Panc1 (cell line): ENCODE measurements at regions not wholly inside any gene's neighbourhood (a gene's known extent, or its start where the extent isn't known, plus 50 kb on each side); places are given as distances from the start of the nearest gene placed in this dataset.

Source experiments
- ATAC-seq: fragments of 200-7000 bp; cut with Tn5 transposase; 2 replicates; pipeline ENCODE4 v1.9.1; 2020; ENCODE audit warnings: mild to moderate bottlenecking, moderate library complexity
- BruUV-seq: library from RNA; stranded (reverse); fragments of 400-500 nt; replicated peaks from 2 replicates; lab custom pipeline; 2021; lab: Mats Ljungman, UMichigan
- CTCF ChIA-PET: fragments of 300-600 bp; sonication (Branson Sonifier 250); formaldehyde crosslinking; loops from one replicate; lab custom pipeline; 2022; ENCODE audit warnings: antibody characterized with exemption; lab: Charles Lee
- POLR2A ChIA-PET: fragments of 300-600 bp; sonication (Branson Sonifier 250); formaldehyde crosslinking; loops from one replicate; lab custom pipeline; 2022; ENCODE audit warnings: antibody characterized with exemption; lab: Charles Lee
- DNase-seq: peaks from one replicate; pipeline ENCODE4 v3.0.0-alpha.2; 2010; ENCODE audit warnings: low read depth, low spot score
- H3K27ac ChIP-seq: 2 replicates; pipeline ENCODE4 v1.5.1; 2011; ENCODE audit warnings: mild to moderate bottlenecking, low read length, inconsistent platforms
- H3K27me3 ChIP-seq: fragments of 200-500 bp; sonication (Bioruptor generic); 2 replicates; pipeline ENCODE4 v1.6.0; 2014; ENCODE audit warnings: low read length, inconsistent platforms; ENCODE audit not compliant: control insufficient read depth, insufficient read depth
- H3K36me3 ChIP-seq: fragments of 200-500 bp; sonication (Bioruptor generic); 2 replicates; pipeline ENCODE4 v1.5.1; 2014; ENCODE audit warnings: inconsistent platforms, mild to moderate bottlenecking, low read length, moderate library complexity; ENCODE audit not compliant: control insufficient read depth, insufficient read depth
- H3K4me1 ChIP-seq: 2 replicates; pipeline ENCODE4 v1.5.1; 2011; ENCODE audit warnings: inconsistent platforms, mild to moderate bottlenecking, low read length, moderate library complexity; ENCODE audit not compliant: control insufficient read depth, insufficient read depth
- H3K4me3 ChIP-seq, 2 experiments: 2 replicates each; pipeline ENCODE4 v1.5.1; 2011 to 2012; ENCODE audit warnings: low read depth in 2 of 2, low read length in 2 of 2, mild to moderate bottlenecking in 2 of 2, inconsistent platforms in 1 of 2, moderate library complexity in 1 of 2
- H3K9me3 ChIP-seq: fragments of 200-500 bp; sonication (Bioruptor generic); 2 replicates; pipeline ENCODE4 v1.5.1; 2014; ENCODE audit warnings: low read depth, mild to moderate bottlenecking, inconsistent platforms, low read length, moderate library complexity; ENCODE audit not compliant: control insufficient read depth, insufficient read depth
- CTCF ChIP-seq: fragments of 450-650 bp; IDR thresholded peaks from 2 replicates; pipeline ENCODE4 v1.5.1; 2017; ENCODE audit warnings: mild to moderate bottlenecking
- POLR2AphosphoS5 ChIP-seq: IDR thresholded peaks from 2 replicates; pipeline ENCODE4 v1.6.1; 2012; ENCODE audit warnings: mild to moderate bottlenecking, low read depth, low read length, moderate library complexity
- REST ChIP-seq, 2 experiments: IDR thresholded peaks; 2 replicates each; pipeline ENCODE4 v1.6.1; 2011 to 2012; ENCODE audit warnings: low read depth in 2 of 2, control low read depth in 1 of 2, low read length in 1 of 2, mild to moderate bottlenecking in 1 of 2, moderate library complexity in 1 of 2; ENCODE audit not compliant: insufficient read depth in 1 of 2
- SIN3A ChIP-seq: IDR thresholded peaks from 2 replicates; pipeline ENCODE4 v1.6.1; 2012; ENCODE audit warnings: low read depth, mild to moderate bottlenecking, low read length, moderate library complexity, borderline replicate concordance; ENCODE audit not compliant: insufficient read depth
- TCF7L2 ChIP-seq: IDR thresholded peaks from 2 replicates; pipeline ENCODE4 v1.6.1; 2011; ENCODE audit warnings: mild to moderate bottlenecking, low read depth, low read length, inconsistent platforms
- in situ Hi-C: cut with HindIII; loops from 2 replicates; pipeline ENCODE4 v1.10.0; 2016; ENCODE audit warnings: low sequenced_read_pairs, low pct_unique_long_range_greater_than_20kb
- intact Hi-C: fragments of 100-400 bp; cut with micrococcal nuclease; formaldehyde crosslinking; loops from one replicate; pipeline ENCODE4 v1.10.0; 2022; ENCODE audit not compliant: unreplicated experiment

GRCh38 chr4:123929565-123929964, 533.0 kb downstream of the SPRY1 start:
- TF ChIP-seq TCF7L2 (no peak), REST (IDR thresholded peaks at IDR 0.05; ENCODE audit: insufficient read depth in 1 of 2, low read depth in 2 of 2, low read length in 1 of 2) (no peak), SIN3A (no peak)
- H3K36me3 ChIP-seq, result no peaks in the 10 kb centered on the region
- in situ Hi-C loops, result no loop called here
- intact Hi-C loops, result no loop called here
- ChIA-PET POLR2A (no interaction called here), CTCF (no interaction called here)
- H3K4me1 ChIP-seq, result no peaks in the 10 kb centered on the region
- H3K27ac ChIP-seq, result no peak overlapping the region
- H3K9me3 ChIP-seq, result no peaks in the 10 kb centered on the region
- DNase-seq (no peak), ATAC-seq (no peak)
- no peak overlapping the region for H3K4me3 ChIP-seq
- no peaks in the 10 kb centered on the region for H3K27me3 ChIP-seq
- no TSS peak for BruUV-seq

- DNase-seq, result no peak
- in situ Hi-C loops, result no loop called here
- POLR2A ChIA-PET, result no interaction called here
- Histone ChIP-seq H3K27ac (no peak overlapping the region), H3K9me3 (no peaks in the 10 kb centered on the region), H3K4me1 (no peaks in the 10 kb centered on the region), H3K36me3 (no peaks in the 10 kb centered on the region), H3K27me3 (no peaks in the 10 kb centered on the region), H3K4me3 (no peak overlapping the region)
- CTCF ChIA-PET, result no interaction called here
- ATAC-seq, result no peak
- intact Hi-C loops, result no loop called here
- TF ChIP-seq SIN3A (no peak), REST (IDR thresholded peaks at IDR 0.05; ENCODE audit: insufficient read depth in 1 of 2, low read depth in 2 of 2, low read length in 1 of 2) (no peak), TCF7L2 (no peak), POLR2AphosphoS5 (no peak), CTCF (no peak)
- no TSS peak for BruUV-seq
Measured at GRCh38 chr4:123930996-123931395, 534.4 kb downstream of the SPRY1 start.
